SJCRH30 (cell line): ENCODE measurements at regions not wholly inside any gene's neighbourhood (a gene's known extent, or its start where the extent isn't known, plus 50 kb on each side); places are given as distances from the start of the nearest gene placed in this dataset.

Experiments
- DNase-seq, 2 experiments: peaks; one replicate each; pipeline ENCODE4 v3.0.0-alpha.2; 2015 to 2020
- H3K27ac ChIP-seq: fragments of 250-450 bp; sonication (Bioruptor Pico); 2 replicates; pipeline ENCODE4 v1.5.1; 2020; ENCODE audit warnings: mild to moderate bottlenecking, moderate library complexity
- H3K27me3 ChIP-seq: fragments of 250-450 bp; sonication (Bioruptor Pico); 2 replicates; pipeline ENCODE4 v1.5.1; 2020; ENCODE audit warnings: mild to moderate bottlenecking, moderate library complexity
- H3K36me3 ChIP-seq: fragments of 250-450 bp; sonication (Bioruptor Pico); 2 replicates; pipeline ENCODE4 v1.5.1; 2020; ENCODE audit warnings: mild to moderate bottlenecking, moderate library complexity
- H3K4me1 ChIP-seq: fragments of 250-450 bp; sonication (Bioruptor Pico); 2 replicates; pipeline ENCODE4 v1.5.1; 2020; ENCODE audit warnings: mild to moderate bottlenecking, moderate library complexity
- H3K4me3 ChIP-seq: fragments of 250-450 bp; sonication (Bioruptor Pico); 2 replicates; pipeline ENCODE4 v1.5.1; 2020; ENCODE audit warnings: mild to moderate bottlenecking, moderate library complexity
- H3K9me3 ChIP-seq: fragments of 250-450 bp; sonication (Bioruptor Pico); replicated peaks from 2 replicates; pipeline ENCODE4 v1.5.1; 2020; ENCODE audit warnings: mild to moderate bottlenecking, moderate library complexity

GRCh38 chr22:49260681-49261580 lies 566.7 kb downstream of the BRD1 start:
- Histone ChIP-seq H3K9me3 (no peaks in the 10 kb centered on the region), H3K36me3 (no peaks in the 10 kb centered on the region), H3K27me3 (peaks cover 57% of the 10 kb centered on the region), H3K4me1 (no peaks in the 10 kb centered on the region), H3K27ac (no peak overlapping the region), H3K4me3 (no peak overlapping the region)
- DNase-seq = peak in 1 of 2 experiments; percentile 1

GRCh38 chr22:49259839-49260615 lies 567.6 kb downstream of the BRD1 start:
- Histone ChIP-seq H3K4me3 (no peak overlapping the region), H3K4me1 (no peaks in the 10 kb centered on the region), H3K27me3 (peaks cover 58% of the 10 kb centered on the region), H3K27ac (no peak overlapping the region), H3K9me3 (no peaks in the 10 kb centered on the region), H3K36me3 (no peaks in the 10 kb centered on the region)
- peak in 1 of 2 experiments; percentile 1 for DNase-seq

- no peaks in the 10 kb centered on the region for H3K9me3 ChIP-seq
- DNase-seq = peak in 1 of 2 experiments; percentile 1
Measured at GRCh38 chr22:49258107-49259010, 569.3 kb downstream of the BRD1 start.

GRCh38 chr22:49257551-49257961 lies 570.1 kb downstream of the BRD1 start:
- H3K27ac ChIP-seq = no peak overlapping the region
- peaks cover 45% of the 10 kb centered on the region for H3K27me3 ChIP-seq
- no peaks in the 10 kb centered on the region for H3K9me3 ChIP-seq
- no peaks in the 10 kb centered on the region for H3K4me1 ChIP-seq
- no peak overlapping the region for H3K4me3 ChIP-seq
- DNase-seq = peak in 1 of 2 experiments; percentile 1
- H3K36me3 ChIP-seq = no peaks in the 10 kb centered on the region

More at GRCh38 chr22:49258107-49259010, 569.3 kb downstream of the BRD1 start:
- H3K36me3 ChIP-seq = no peaks in the 10 kb centered on the region
- H3K27me3 ChIP-seq = peaks cover 45% of the 10 kb centered on the region
- H3K4me1 ChIP-seq = no peaks in the 10 kb centered on the region
- no peak overlapping the region for H3K27ac ChIP-seq
- no peak overlapping the region for H3K4me3 ChIP-seq

- H3K36me3 ChIP-seq = no peaks in the 10 kb centered on the region
- peak in 1 of 2 experiments; percentile 1 for DNase-seq
- H3K9me3 ChIP-seq = no peaks in the 10 kb centered on the region
- H3K27me3 ChIP-seq = peaks cover 30% of the 10 kb centered on the region
- H3K4me1 ChIP-seq = no peaks in the 10 kb centered on the region
- no peak overlapping the region for H3K27ac ChIP-seq
- H3K4me3 ChIP-seq = no peak overlapping the region
Measured at GRCh38 chr22:49255741-49256318, 571.8 kb downstream of the BRD1 start.

- H3K27me3 ChIP-seq = peaks cover 23% of the 10 kb centered on the region
- DNase-seq = peak in 1 of 2 experiments; percentile 0
- H3K9me3 ChIP-seq = no peaks in the 10 kb centered on the region
- no peak overlapping the region for H3K27ac ChIP-seq
- no peaks in the 10 kb centered on the region for H3K4me1 ChIP-seq
- H3K36me3 ChIP-seq = no peaks in the 10 kb centered on the region
- no peak overlapping the region for H3K4me3 ChIP-seq
Measured at GRCh38 chr22:49255154-49255553, 572.5 kb downstream of the BRD1 start.

- Histone ChIP-seq H3K36me3 (no peaks in the 10 kb centered on the region), H3K27me3 (peaks cover 14% of the 10 kb centered on the region; the same call in 1 of the 2 replicates), H3K27ac (no peak overlapping the region), H3K4me3 (no peak overlapping the region), H3K4me1 (no peaks in the 10 kb centered on the region), H3K9me3 (no peaks in the 10 kb centered on the region)
- no peak for DNase-seq
Measured at GRCh38 chr22:49253656-49254055, 574.0 kb downstream of the BRD1 start.

GRCh38 chr22:49251371-49251770 lies 576.3 kb downstream of the BRD1 start:
- Histone ChIP-seq H3K9me3 (no peaks in the 10 kb centered on the region), H3K4me3 (no peak overlapping the region), H3K27ac (no peak overlapping the region), H3K4me1 (no peaks in the 10 kb centered on the region), H3K36me3 (no peaks in the 10 kb centered on the region), H3K27me3 (peaks cover 10% of the 10 kb centered on the region; the same call in 1 of the 2 replicates)
- peak in 1 of 2 experiments; percentile 1 for DNase-seq

- no peaks in the 10 kb centered on the region for H3K36me3 ChIP-seq
- H3K9me3 ChIP-seq = no peaks in the 10 kb centered on the region
- no peak overlapping the region for H3K4me3 ChIP-seq
- DNase-seq = no peak
- H3K4me1 ChIP-seq = no peaks in the 10 kb centered on the region
- H3K27me3 ChIP-seq = peaks cover 5% of the 10 kb centered on the region; the same call in 1 of the 2 replicates
- H3K27ac ChIP-seq = no peak overlapping the region
Measured at GRCh38 chr22:49247194-49247924, 580.3 kb downstream of the BRD1 start.

- peaks cover 21% of the 10 kb centered on the region for H3K27me3 ChIP-seq
- no peaks in the 10 kb centered on the region for H3K36me3 ChIP-seq
- peak in 1 of 2 experiments; percentile 1 for DNase-seq
- no peak overlapping the region for H3K4me3 ChIP-seq
- H3K9me3 ChIP-seq = no peaks in the 10 kb centered on the region
- H3K27ac ChIP-seq = no peak overlapping the region
- no peaks in the 10 kb centered on the region for H3K4me1 ChIP-seq
Measured at GRCh38 chr22:49244466-49245420, 582.9 kb downstream of the BRD1 start.

- no peaks in the 10 kb centered on the region for H3K9me3 ChIP-seq
- H3K36me3 ChIP-seq = no peaks in the 10 kb centered on the region
- DNase-seq = no peak
- H3K4me1 ChIP-seq = no peaks in the 10 kb centered on the region
- H3K27ac ChIP-seq = no peak overlapping the region
- no peak overlapping the region for H3K4me3 ChIP-seq
- H3K27me3 ChIP-seq = peaks cover 29% of the 10 kb centered on the region
Measured at GRCh38 chr22:49243965-49244364, 583.7 kb downstream of the BRD1 start.

- H3K27ac ChIP-seq = no peak overlapping the region
- H3K4me3 ChIP-seq = no peak overlapping the region
- peaks cover 31% of the 10 kb centered on the region for H3K27me3 ChIP-seq
- DNase-seq = no peak
- H3K36me3 ChIP-seq = no peaks in the 10 kb centered on the region
- H3K9me3 ChIP-seq = no peaks in the 10 kb centered on the region
- H3K4me1 ChIP-seq = no peaks in the 10 kb centered on the region
Measured at GRCh38 chr22:49243335-49243734, 584.3 kb downstream of the BRD1 start.
